ENCODE measurements at regions not wholly inside any gene's neighbourhood (a gene's known extent, or its start where the extent isn't known, plus 50 kb on each side); places are given as distances from the start of the nearest gene placed in this dataset.

DNA sequence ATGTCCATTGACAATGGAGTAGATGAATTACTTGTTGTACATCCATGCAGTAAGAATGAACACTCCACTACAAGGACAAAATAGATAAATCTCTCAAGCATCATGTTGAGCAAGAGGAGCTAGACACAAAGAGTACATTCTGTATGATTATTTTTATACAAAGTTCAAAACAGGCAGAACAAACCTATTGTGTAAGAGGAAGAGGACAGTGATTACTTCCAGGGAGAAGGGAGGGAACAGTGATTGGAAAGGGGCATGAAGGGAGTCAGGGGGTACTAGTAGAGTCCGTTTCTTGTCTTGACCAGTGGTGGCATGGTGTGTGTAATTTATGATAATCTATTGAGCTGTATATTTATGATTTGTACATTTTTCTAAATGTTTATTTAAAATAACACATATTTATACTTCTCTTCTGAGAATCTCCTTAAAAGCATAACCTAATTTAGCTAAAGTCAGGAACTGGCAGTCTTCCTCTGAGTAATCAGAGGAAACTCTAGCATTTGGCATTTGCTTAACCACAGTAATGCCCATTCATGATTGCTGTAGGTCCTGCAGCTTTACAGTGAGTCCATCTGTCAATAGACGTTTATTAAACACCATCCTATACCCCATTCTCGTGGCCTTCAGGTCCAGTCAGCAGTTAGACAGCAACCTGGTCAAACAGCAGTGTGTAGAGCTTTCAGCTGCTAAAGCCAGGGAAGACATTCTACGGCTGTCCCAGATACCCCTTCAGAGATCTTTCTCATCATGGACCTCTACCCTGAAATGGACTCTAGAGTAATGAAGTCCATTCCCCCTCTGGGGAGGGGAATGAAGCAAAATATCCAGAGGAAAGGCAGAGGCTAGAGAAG is 114.1 kb upstream of the GALNT2 start:
- FAIRE-seq, result no peak
- no peak for DNase-seq (ENCODE audit: low spot score)

DNA sequence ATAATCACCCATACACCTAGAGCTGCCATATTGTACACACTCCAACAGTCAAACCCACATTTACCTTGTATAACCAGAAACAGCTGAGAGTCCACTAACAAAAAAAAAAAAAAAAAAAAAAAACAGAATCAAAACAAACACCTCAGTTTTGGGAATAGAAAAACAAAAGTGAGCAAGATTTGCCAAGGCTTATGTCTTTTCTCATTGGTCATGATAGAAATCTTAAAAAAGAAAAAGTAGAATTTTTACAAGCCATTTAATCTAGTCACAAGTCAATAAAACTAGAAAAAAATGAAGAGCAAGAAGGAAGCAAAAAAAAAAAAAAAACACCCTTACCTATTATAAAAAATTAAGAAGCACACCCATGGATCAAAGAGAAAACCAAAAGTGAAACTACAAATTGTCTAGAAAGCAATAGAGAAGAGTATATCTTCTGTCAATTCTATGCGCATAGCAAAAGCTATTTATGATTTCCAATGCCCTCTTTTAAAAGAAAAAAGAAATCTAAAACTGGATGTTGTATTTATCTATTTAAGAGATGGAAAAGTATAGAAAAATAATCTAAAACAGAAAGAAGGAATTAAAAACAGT is 113.2 kb upstream of the GALNT2 start:
- FAIRE-seq (no peak), DNase-seq (ENCODE audit: low spot score) (no peak)

DNA sequence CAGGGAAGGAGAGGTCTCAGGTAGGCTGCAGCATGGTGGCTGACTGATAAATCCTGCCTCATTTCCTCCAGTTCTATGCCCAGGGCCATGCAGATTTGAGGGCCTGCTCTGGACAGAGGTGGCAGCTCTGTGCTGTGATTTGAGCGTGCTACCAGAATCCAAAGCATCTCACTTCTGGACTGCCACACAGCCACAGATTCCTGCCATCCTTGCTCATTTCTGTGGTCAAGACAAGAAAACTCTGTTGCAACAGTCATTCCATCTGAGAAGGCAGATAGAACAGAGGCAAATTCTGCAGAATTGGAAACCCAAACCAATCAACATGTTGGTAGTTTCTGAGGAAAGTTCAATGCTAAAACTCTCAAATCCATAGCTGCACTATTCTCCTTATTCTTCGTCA is 102.8 kb upstream of the GALNT2 start:
- FAIRE-seq, result no peak

DNA sequence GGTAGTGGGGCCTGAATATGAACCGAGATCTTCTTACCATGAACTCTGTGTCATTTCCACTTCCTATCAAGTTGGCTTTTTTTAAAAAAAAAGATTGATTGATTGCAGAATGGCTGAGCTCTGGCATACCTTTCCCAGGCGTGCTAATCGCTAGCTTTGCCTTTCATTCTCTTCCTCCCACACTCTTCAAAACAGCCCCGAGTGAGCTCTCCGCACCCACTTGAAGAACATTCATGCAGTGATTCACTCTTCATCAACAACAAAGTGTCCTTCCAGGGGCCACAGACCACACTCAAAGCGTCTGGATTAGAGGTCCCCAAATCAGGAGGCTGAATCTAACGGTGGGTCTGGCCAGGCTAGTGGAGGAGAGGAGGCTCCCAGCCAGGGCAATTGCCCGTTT is 96.3 kb upstream of the GALNT2 start:
- no peak for FAIRE-seq
- DNase-seq (ENCODE audit: low spot score), result no peak

More for the DNA sequence above, 102.8 kb upstream of the GALNT2 start:
- DNase-seq (ENCODE audit: low spot score), result no peak

DNA sequence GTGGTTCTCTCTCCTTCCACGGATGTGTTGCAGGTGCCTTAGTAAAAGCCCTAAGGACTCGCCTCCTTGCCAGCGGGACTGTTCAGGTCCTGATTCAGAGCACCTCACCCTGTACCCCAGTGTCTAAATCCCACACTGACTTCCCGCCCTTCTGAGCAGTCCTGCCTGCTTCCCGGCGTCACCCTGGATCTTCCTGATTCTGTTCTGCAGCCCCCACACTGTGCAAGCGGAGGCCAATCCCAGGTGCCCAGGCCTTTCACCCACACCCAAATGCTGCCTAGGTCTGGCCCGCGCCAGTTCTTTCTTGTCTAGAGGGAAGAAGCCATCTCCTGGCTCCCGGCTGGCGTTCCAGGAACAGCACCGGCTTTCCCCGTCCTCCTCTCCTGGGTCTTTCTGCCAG is 95.9 kb upstream of the GALNT2 start:
- no peak for DNase-seq (ENCODE audit: low spot score)
- no peak for FAIRE-seq

DNA sequence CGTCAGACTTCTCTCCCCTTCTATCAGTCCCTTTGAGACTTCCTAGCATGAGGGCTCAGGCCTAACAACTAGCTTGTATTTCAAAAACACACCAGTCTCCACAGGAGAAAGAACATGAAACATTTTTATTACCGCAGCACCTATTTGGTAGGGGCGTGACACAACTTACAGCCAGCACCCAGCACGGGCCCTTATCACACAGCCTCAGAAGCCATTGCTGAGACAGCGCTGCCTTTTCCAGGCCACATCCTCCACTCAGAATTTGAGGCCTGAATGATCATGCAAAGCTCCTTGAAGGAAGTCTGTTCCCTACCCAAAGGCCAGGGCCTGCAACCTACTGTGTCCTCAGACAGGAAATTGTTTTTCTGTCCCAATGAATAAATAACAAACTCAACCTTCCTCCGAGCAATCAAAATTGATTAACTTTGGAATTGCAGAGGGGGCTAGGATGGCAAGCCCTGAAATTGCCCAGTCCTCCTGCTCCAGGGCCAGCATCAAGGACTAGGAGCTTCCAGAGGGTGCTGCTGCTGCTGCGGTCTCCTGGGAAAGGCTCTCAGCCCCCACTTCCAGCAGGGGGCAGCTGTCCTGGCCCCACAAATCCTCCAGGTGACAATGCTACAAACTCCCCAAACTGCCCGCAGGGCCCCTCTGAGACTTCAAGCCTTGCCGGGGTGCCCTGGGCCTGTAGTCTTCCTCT is 94.3 kb upstream of the GALNT2 start:
- no peak for FAIRE-seq
- no peak for DNase-seq (ENCODE audit: low spot score)

DNA sequence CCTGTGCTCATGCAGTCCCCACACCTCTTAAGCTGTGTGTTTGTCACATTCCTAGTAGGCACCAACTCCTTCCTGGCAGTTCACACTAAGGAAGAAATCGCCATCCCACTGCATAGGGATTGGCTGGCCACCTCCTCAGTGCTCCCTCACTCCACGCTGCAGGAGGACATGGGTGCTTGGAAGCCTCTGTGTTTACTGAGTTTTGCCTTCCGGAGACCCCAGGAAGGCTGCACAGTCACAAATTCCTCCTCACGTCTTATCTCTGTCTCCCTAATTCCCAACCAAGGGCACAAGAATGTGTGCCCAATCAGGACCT is 93.8 kb upstream of the GALNT2 start:
- FAIRE-seq, result no peak

DNA sequence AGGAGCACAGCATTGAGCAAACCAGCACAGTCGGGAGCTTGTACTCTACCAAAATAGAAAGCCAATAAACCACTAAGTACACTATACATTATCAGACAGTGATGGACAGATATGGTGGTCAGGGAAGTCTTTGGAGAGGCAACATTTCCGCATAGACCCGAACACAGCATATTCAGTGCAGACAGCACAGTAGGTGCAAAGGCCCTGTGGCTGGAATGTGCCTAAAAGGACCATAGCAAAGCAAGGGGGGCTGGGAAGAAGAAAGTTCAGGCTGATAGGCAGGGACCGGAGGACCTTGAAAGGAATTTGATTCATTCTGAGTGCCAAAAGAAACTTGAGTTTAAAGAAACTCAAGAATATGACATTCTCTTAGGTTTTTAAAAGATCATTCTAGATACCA is 92.0 kb upstream of the GALNT2 start:
- DNase-seq (ENCODE audit: low spot score) (no peak), FAIRE-seq (no peak)

More for the DNA sequence above, 93.8 kb upstream of the GALNT2 start:
- DNase-seq (ENCODE audit: low spot score), result no peak

DNA sequence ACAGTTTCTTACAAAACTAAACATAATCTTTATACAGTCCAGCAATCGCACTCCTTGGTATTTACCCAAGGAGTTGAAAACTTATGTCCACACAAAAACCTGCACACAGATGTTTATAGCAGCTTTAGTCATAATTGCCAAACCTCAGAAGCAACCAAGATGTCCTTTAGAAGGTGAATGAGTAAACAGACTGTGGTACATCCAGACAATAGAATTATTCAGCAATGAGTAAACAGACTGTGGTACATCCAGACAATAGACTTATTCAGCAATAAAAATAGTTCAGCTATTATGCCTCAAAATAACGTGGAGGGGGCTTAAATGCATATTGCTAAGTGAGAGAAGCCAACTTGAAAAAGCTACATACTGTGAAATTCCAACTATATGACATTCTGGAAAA is 87.0 kb upstream of the GALNT2 start:
- peak; percentile 41 for DNase-seq (ENCODE audit: low spot score)
- FAIRE-seq, result no peak

DNA sequence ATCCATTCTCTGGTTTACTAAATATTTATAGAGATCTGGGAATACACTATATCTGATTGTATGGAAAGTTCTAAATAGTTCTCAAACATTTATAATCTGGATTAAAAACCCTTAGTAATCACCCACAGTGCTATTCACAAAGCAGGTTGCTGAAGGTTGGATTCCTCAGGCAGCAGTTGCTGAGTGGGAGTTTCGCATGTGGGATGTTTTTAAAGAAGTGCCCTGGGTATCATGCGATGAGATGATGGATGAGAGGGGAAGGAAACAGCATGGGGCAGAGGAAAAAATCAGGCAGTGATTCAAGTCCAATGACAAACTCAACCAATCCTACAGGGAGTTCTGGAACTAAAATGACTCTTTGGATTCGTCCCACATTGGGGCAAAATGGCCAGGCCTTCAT is 85.3 kb upstream of the GALNT2 start:
- no peak for FAIRE-seq

DNA sequence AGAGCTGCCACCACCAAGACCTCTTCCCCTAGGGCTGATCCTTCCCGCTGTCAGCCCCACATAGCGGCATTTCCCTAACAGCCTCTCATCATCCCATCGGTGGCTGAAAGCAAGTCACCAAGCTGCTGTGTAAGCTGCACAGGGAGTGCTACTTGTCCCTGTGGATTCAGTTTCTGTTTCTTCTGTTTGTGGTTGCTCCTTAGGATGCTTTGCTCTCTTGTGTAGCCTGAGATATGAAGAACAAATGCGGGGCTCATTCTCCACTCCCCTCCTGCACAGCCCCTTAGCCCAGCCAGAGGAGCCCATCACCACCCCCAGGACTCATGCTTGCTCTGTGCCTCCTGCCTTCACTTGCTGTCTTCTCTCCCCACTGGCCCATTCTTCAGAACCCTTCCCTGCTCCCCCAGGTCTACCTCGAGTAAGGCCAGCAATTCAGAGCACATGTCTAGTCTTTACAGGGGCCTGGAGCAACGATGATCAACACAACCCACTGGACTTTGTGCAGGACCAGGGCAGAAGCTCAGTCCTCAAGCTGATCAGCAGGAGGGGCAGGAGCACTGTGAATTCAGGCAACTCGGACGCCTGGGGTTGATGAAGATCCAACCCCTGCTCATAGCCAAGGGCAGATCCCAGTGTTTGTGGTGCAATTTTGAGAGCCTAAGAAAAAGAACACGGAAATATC is 82.6 kb upstream of the GALNT2 start:
- DNase-seq (ENCODE audit: low spot score), result no peak
- FAIRE-seq, result no peak

More for the DNA sequence above, 85.3 kb upstream of the GALNT2 start:
- DNase-seq (ENCODE audit: low spot score), result no peak

DNA sequence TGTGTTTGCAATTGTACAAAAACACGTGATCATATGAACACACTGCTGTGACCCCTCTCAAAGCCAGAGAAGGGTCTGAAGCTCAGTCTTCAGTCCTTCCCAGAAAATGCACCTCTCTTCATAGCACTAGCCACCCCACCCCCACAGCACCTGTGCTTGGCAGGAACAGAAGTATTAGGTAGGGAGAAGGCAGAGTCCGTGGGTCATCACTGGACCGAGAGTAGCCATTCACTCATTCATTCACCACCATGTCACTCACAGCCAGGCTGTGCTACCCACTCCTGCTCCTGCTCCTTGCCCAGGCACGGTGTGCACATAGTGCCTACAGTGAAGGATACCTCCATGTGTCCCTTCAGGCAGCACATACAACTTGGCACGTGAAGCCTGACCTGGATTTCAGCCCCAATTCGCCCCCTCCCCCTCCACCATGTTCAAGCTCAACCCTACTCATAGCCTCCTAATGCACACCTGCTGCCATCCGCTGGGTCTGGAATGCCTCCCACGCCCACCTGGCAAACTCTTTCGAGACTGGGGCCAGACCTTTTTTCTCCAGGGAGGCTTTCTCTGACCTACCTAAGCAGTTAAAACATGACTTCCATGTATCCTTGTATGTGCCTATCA is 81.9 kb upstream of the GALNT2 start:
- FAIRE-seq (no peak), DNase-seq (ENCODE audit: low spot score) (no peak)

DNA sequence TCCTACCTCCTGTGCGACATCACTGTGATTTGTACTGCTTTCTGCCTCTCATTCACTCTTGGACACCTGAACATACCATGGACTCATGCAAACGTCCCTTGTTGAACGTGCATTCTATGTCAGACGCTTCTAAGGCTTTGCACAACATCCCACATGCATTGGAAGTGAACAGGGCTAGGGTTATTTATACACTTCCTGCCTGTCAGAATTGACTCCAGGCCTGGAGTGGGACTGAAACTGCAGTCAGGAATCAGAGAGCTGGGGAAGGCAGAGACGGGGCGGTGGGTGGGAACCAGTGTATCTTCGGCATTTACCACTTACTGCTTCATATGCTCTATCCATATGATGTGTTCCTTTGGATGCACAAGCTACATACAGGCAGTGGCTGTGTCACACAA is 81.4 kb upstream of the GALNT2 start:
- FAIRE-seq (no peak), DNase-seq (ENCODE audit: low spot score) (no peak)

DNA sequence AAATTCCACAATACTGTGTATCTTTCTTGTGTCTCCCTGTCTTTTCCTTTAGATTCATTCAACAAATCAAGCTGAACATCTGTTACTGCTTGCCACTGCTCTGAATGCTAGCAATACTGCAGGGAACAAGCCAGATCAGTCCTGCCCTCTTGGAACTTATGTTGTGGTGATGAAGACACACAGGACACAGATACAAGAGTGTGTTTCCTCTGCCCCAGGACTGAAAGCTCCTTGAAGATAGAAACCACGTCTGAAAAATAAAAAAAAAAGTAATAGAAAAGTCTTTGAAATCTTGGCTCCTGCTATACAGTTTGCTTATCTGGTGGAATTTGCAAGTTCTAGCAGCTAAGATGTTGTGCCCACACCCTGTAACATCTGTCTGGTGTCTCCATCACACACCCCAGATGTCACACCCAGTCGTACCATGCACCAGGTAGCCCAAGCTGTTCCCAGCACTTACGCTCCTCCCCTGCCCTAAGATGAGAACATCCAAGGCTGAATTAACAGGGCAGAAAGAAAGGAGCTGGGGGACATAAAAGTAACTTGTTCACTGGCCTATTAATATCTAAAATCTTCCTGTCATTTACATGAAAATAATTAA is 80.2 kb upstream of the GALNT2 start:
- DNase-seq (ENCODE audit: low spot score) (no peak), FAIRE-seq (no peak)

DNA sequence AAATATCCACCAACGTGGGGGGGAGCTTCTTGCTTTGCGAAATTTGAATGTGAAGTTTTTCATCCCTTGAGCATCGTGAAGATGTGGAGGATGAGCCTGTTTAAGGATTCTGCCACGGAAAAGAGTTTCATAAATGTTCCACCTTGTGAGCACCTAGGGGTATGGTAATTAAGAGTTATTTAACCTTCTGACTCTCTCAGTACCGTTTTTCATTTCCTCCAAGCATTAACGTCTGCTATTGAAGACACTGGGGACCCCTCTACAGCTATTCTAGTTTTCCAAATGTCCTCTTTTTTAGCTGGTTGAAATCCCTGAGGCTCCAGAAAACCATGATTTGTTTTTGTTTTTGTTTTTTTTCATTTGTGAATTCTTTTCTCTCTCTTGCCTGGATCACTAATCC is 79.1 kb upstream of the GALNT2 start:
- DNase-seq (ENCODE audit: low spot score), result no peak
- no peak for FAIRE-seq

DNA sequence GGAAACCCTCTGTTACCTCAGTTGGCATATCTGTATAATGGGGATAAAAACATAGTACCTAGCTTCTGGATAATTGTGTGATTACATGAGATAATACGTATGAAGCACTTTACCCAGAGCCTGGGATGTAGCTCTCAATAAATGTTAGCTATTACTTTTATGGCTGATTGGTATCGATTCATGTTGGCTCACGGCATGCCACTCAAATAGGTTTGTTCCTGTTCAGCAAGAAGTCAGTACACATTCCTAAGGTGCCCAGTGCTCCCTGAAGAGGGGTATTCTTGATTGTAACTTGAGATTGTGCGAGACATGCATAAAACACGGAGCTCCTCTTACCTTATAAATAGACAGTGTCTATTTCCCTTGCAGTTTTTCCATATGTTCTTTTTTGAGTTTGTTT is 78.5 kb upstream of the GALNT2 start:
- FAIRE-seq, result no peak

DNA sequence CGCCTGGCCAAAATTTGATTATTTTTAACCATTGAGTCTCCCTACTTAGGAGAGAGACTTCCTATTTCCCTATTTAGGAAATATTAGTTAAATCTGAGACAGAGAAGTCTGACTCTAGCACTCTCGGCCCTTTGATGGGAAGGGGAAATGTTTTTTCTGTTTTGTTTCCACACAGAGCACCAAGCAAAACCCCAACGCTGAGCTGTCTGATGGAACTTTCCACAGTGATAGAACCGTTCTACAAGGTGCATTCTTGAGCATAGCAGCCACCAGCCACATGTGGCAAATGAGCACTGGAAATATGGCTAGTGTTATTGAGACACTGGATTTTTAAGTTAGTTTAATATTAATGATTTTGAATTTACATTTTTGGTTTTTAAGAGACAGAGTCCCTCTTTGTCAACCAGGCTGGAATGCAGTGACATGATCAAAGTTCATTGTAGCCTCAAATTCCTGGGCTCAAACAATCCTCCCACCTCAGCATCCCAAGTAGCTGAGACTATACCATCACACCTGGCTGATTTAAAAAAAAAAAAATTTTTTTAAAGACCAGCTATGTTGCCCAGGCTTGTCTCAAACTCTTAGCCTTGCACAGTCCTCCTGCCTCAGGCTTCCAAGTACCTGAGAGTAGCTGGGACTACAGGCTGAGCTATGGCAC is 77.3 kb upstream of the GALNT2 start:
- FAIRE-seq, result no peak
- DNase-seq (ENCODE audit: low spot score), result no peak

More for the DNA sequence above, 78.5 kb upstream of the GALNT2 start:
- DNase-seq (ENCODE audit: low spot score), result no peak

DNA sequence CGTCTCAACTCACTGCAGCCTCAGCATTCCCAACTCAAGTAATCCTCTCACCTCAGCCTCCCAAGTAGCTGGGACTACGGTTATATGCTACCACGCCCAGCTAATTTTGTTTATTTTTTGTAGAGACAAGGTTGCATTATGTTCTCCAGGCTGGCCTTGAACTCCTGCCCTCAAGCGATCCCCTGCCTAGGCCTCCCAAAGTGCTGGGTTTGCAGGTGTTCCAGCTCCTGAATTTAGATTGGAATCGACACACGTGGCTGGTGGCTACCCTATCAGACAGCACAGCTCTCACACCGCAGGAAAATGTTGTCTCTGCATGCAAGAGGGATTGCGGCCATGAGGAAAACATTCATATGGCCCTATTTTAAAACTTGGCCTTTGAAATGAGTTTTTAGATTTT is 76.7 kb upstream of the GALNT2 start:
- DNase-seq (ENCODE audit: low spot score) (no peak), FAIRE-seq (no peak)

DNA sequence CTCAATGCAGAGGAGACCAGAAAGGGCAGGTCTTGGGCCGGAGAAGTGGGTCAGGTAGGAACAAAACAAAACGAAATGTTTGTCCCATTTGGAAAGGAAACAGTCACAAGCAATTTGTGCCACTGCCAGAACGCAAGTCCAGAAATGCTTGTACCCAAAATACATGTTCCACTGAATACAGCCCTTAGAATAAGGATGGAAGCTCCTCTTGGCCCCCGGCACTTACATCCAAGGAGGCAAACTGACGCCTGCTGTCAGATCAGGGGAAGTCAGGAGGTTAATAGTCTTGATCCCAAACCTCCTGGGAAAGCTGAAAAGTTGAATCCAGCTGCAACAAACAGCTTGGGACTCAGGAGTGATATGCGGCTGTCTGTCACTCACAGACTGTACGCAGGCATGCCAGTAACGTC is 75.9 kb upstream of the GALNT2 start:
- FAIRE-seq (no peak), DNase-seq (ENCODE audit: low spot score) (no peak)

DNA sequence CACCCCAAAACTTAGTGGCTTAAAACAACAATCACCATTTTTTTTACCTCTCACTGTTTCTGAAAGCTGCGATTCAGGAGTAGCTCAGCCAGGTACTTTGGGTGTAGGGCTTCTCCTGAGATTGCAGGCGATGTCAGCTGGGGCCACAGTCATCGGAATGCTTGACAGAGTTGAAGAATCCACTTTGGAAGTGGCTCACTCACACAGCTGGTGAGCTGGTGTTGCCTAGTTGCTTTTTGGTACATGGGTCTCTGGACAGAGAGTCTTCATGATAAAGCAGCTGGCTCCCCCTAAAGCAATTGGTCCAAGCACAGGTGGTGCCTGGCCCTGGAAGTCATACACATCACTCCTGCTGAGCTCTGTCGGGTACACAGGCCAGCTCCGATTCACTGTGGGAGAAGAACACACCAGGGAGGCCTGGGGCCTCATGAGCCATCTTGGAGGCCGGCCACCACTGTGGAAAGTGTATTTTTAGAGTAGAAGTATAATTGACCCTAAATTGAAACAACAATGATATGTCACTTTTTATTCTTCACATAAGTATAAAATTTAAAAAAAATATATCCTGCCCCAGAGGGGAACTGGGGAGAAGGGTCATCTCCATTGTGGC is 75.2 kb upstream of the GALNT2 start:
- DNase-seq (ENCODE audit: low spot score), result no peak
- FAIRE-seq, result no peak

Data from urothelium cell line (cell line).